Fibroblast of lung (primary cell): ENCODE measurements at regions not wholly inside any gene's neighbourhood (a gene's known extent, or its start where the extent isn't known, plus 50 kb on each side); places are given as distances from the start of the nearest gene placed in this dataset.

Source experiments
- DNase-seq, 2 donors: peaks; one replicate each; pipeline versions ENCODE4 v3.0.0 to v3.0.0-alpha.2; 2010; ENCODE audit warnings: low read depth in 2 of 2
- H2AFZ ChIP-seq: 2 replicates; pipeline ENCODE4 v1.5.1; 2012; ENCODE audit warnings: low read length, control low read depth, inconsistent platforms
- H3K27ac ChIP-seq: 2 replicates; pipeline ENCODE4 v1.5.1; 2011; ENCODE audit warnings: low read length, control low read depth; ENCODE audit not compliant: insufficient read depth
- H3K27me3 ChIP-seq: 2 replicates; pipeline ENCODE4 v1.5.1; 2011; ENCODE audit warnings: mild to moderate bottlenecking, low read length; ENCODE audit not compliant: control insufficient read depth, insufficient read depth
- H3K36me3 ChIP-seq: 2 replicates; pipeline ENCODE4 v1.5.1; 2011; ENCODE audit warnings: low read length; ENCODE audit not compliant: control insufficient read depth, insufficient read depth
- H3K4me1 ChIP-seq: 2 replicates; pipeline ENCODE4 v1.5.1; 2011; ENCODE audit warnings: low read length; ENCODE audit not compliant: control insufficient read depth, insufficient read depth; ENCODE audit errors: extremely low read depth
- H3K4me2 ChIP-seq: 2 replicates; pipeline ENCODE4 v1.5.1; 2011; ENCODE audit warnings: low read length, control low read depth; ENCODE audit not compliant: insufficient read depth; ENCODE audit errors: extremely low read depth
- H3K4me3 ChIP-seq, 4 experiments: fragments of 200-600 bp in 1 of 4; sonication (generic) in 1 of 4; replicated peaks in 1 of 4; 2 replicates each; pipeline ENCODE4 v1.5.1; 2011 to 2016; ENCODE audit warnings: low read length in 4 of 4, low read depth in 3 of 4, mild to moderate bottlenecking in 3 of 4, control low read depth in 2 of 4, inconsistent platforms in 1 of 4, mixed read lengths in 1 of 4; ENCODE audit not compliant: insufficient read depth in 1 of 4; ENCODE audit errors: control extremely low read depth in 1 of 4
- H3K79me2 ChIP-seq: 2 replicates; pipeline ENCODE4 v1.5.1; 2012; ENCODE audit warnings: mild to moderate bottlenecking, low read length, inconsistent platforms; ENCODE audit not compliant: control insufficient read depth, insufficient read depth
- H3K9ac ChIP-seq: 2 replicates; pipeline ENCODE4 v1.5.1; 2011; ENCODE audit warnings: mild to moderate bottlenecking, low read length, control low read depth; ENCODE audit not compliant: insufficient read depth
- H3K9me3 ChIP-seq: 2 replicates; pipeline ENCODE4 v1.5.1; 2012; ENCODE audit warnings: low read depth, low read length; ENCODE audit not compliant: control insufficient read depth, insufficient read depth
- H4K20me1 ChIP-seq: 2 replicates; pipeline ENCODE4 v1.5.1; 2011; ENCODE audit warnings: low read length; ENCODE audit not compliant: control insufficient read depth, insufficient read depth; ENCODE audit errors: extremely low read depth
- EZH2 ChIP-seq: IDR thresholded peaks from 2 replicates; pipeline ENCODE4 v1.5.1; 2012; ENCODE audit warnings: low read length, control low read depth, mild to moderate bottlenecking; ENCODE audit errors: missing control alignments
- TF ChIP-seq, protein P1 (sequence below), 2 donors: IDR thresholded peaks in 1 of 2; conservative IDR thresholded peaks in 1 of 2; 1 replicate in 1 of 2; 2 replicates in 1 of 2; pipeline ENCODE4 v1.5.1; 2011 to 2012; ENCODE audit warnings: low read length in 2 of 2, control low read depth in 1 of 2, inconsistent platforms in 1 of 2, low read depth in 1 of 2, mild to moderate bottlenecking in 1 of 2

DNA sequence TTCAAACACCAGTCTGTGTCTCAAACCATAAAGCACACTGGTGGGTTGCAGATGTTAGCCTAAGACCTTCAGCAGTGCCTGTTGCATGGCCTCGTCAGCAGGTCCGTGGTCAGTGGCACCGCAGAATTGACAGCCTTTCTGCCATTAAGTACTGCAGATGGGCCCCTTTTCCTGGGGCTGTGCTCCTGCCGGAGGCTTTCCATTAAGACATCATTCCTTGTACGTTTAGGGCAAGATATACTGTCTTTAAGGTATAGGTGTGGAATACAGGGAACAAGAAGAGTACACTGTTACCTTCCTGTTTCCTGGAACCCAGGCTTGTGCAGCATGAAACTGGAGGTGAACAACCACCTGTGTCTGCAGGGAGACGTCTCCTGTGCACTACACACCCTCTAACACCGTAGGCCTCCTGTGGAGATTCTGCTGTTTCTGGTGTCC lies 67.9 kb upstream of the WDR1 start:
- Histone ChIP-seq H3K27ac (no peak overlapping the region), H3K79me2 (no peaks in the 10 kb centered on the region), H3K36me3 (no peaks in the 10 kb centered on the region), H2AFZ (no peak overlapping the region), H3K9me3 (no peaks in the 10 kb centered on the region), H3K4me1 (no peaks in the 10 kb centered on the region), H3K4me2 (no peak overlapping the region), H3K27me3 (no peaks in the 10 kb centered on the region), H4K20me1 (no peaks in the 10 kb centered on the region), H3K4me3 (no peak overlapping the region), H3K9ac (no peak overlapping the region)
- TF ChIP-seq, protein P1, sequence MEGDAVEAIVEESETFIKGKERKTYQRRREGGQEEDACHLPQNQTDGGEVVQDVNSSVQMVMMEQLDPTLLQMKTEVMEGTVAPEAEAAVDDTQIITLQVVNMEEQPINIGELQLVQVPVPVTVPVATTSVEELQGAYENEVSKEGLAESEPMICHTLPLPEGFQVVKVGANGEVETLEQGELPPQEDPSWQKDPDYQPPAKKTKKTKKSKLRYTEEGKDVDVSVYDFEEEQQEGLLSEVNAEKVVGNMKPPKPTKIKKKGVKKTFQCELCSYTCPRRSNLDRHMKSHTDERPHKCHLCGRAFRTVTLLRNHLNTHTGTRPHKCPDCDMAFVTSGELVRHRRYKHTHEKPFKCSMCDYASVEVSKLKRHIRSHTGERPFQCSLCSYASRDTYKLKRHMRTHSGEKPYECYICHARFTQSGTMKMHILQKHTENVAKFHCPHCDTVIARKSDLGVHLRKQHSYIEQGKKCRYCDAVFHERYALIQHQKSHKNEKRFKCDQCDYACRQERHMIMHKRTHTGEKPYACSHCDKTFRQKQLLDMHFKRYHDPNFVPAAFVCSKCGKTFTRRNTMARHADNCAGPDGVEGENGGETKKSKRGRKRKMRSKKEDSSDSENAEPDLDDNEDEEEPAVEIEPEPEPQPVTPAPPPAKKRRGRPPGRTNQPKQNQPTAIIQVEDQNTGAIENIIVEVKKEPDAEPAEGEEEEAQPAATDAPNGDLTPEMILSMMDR (conservative IDR thresholded peaks at IDR 0.05 in 1 of 2, IDR thresholded peaks at IDR 0.05 in 1 of 2; ENCODE audit: low read depth in 1 of 2, low read length in 2 of 2): no peak
- TF ChIP-seq EZH2: no peak
- DNase-seq: no peak

DNA sequence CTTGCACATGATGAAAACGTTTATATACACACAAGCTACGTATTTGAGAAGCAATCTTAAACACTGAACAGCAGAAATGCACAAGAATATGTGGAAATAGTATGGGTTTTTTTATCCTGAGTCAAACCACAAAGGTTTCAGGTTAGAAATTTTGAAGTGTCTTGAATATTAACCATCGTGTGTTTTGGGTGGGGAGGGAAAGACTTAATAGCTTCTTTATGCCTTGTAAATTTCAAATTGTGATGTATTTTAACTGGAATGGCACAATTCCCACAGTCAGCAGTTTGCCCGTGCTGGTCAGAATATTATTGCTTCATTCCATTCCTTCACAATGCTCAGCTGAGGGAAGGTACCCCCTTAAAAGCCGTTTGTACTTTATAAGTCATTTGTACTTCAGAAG lies 67.4 kb upstream of the WDR1 start:
- H2AFZ ChIP-seq: no peak overlapping the region
- no peak overlapping the region for H3K4me3 ChIP-seq
- DNase-seq: no peak
- H3K36me3 ChIP-seq: no peaks in the 10 kb centered on the region
- TF ChIP-seq, protein P1 (conservative IDR thresholded peaks at IDR 0.05 in 1 of 2, IDR thresholded peaks at IDR 0.05 in 1 of 2; ENCODE audit: low read depth in 1 of 2, low read length in 2 of 2): no peak
- no peak for TF ChIP-seq EZH2
- H4K20me1 ChIP-seq: no peaks in the 10 kb centered on the region
- no peak overlapping the region for H3K27ac ChIP-seq
- no peak overlapping the region for H3K4me2 ChIP-seq
- no peak overlapping the region for H3K9ac ChIP-seq
- H3K9me3 ChIP-seq: no peaks in the 10 kb centered on the region
- no peaks in the 10 kb centered on the region for H3K79me2 ChIP-seq
- no peaks in the 10 kb centered on the region for H3K4me1 ChIP-seq
- no peaks in the 10 kb centered on the region for H3K27me3 ChIP-seq

DNA sequence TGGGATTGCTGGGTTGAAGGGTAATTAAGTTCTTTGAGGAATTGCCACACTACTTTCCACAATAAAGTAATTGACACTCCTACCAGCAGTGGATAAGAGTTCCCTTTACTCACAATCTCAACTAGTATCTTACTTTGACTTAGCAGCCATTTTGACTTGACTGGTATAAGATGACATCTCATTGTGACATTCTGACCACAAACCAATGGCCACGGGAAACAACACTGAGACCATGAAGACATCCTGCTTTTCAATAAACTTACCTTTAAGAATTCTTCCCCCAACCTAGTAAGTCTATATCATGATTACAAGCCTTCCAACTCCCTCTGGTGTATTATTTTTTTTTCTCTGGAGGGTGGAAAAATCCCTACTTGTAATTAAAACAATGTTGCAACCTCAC lies 66.9 kb upstream of the WDR1 start:
- Histone ChIP-seq H2AFZ (no peak overlapping the region), H3K9ac (no peak overlapping the region)

More for the DNA sequence above, 66.9 kb upstream of the WDR1 start:
- no peak overlapping the region for H3K4me2 ChIP-seq
- no peaks in the 10 kb centered on the region for H3K27me3 ChIP-seq
- no peaks in the 10 kb centered on the region for H3K79me2 ChIP-seq
- no peaks in the 10 kb centered on the region for H3K9me3 ChIP-seq
- no peaks in the 10 kb centered on the region for H3K4me1 ChIP-seq
- H4K20me1 ChIP-seq: no peaks in the 10 kb centered on the region
- H3K36me3 ChIP-seq: no peaks in the 10 kb centered on the region
- no peak overlapping the region for H3K27ac ChIP-seq
- TF ChIP-seq EZH2: no peak
- TF ChIP-seq, protein P1 (conservative IDR thresholded peaks at IDR 0.05 in 1 of 2, IDR thresholded peaks at IDR 0.05 in 1 of 2; ENCODE audit: low read depth in 1 of 2, low read length in 2 of 2): no peak
- no peak for DNase-seq
- no peak overlapping the region for H3K4me3 ChIP-seq
